H1 (cell line): ENCODE measurements at regions not wholly inside any gene's neighbourhood (a gene's known extent, or its start where the extent isn't known, plus 50 kb on each side); places are given as distances from the start of the nearest gene placed in this dataset.

Experiments
- CTCF ChIA-PET: fragments of 300-600 bp; sonication (Branson Sonifier 250); formaldehyde crosslinking; loops from one replicate; lab custom pipeline; 2021; ENCODE audit not compliant: partially characterized antibody; lab: Charles Lee
- POLR2A ChIA-PET: fragments of 300-600 bp; sonication (Branson Sonifier 250); formaldehyde crosslinking; loops from one replicate; lab custom pipeline; 2021; ENCODE audit warnings: inconsistent platforms; ENCODE audit not compliant: partially characterized antibody; lab: Charles Lee
- DNase-seq, 2 experiments: peaks; one replicate each; pipeline versions ENCODE4 v3.0.0 to v3.0.0-alpha.2; 2010 to 2022; ENCODE audit warnings: low spot score in 2 of 2, low read depth in 1 of 2, mixed read lengths in 1 of 2
- FAIRE-seq: peaks from 2 replicates; lab custom pipeline; 2011; peaks lifted over from hg19 to GRCh38; lab: Jason Lieb, UNC
- H2AFZ ChIP-seq: 2 replicates; pipeline ENCODE4 v1.8.1; 2012; ENCODE audit warnings: low read length, inconsistent platforms
- H2AK5ac ChIP-seq: 2 replicates; pipeline ENCODE4 v1.6.1; 2013; ENCODE audit warnings: low read depth, low read length
- H2BK120ac ChIP-seq: replicated peaks from 2 replicates; pipeline ENCODE3; 2013; ENCODE audit warnings: low read depth, low read length, inconsistent platforms
- H2BK12ac ChIP-seq: 2 replicates; pipeline ENCODE4 v1.6.1; 2013; ENCODE audit warnings: low read depth, low read length
- H2BK15ac ChIP-seq: 2 replicates; pipeline ENCODE4 v1.6.1; 2013; ENCODE audit warnings: low read length
- H2BK20ac ChIP-seq: 2 replicates; pipeline ENCODE4 v1.6.1; 2013; ENCODE audit warnings: low read length
- H2BK5ac ChIP-seq: 2 replicates; pipeline ENCODE4 v1.6.1; 2013; ENCODE audit warnings: low read depth, low read length
- H3K14ac ChIP-seq: 2 replicates; pipeline ENCODE4 v1.6.1; 2013; ENCODE audit warnings: inconsistent platforms; ENCODE audit not compliant: insufficient read length
- H3K18ac ChIP-seq: 2 replicates; pipeline ENCODE4 v1.6.1; 2013; ENCODE audit warnings: low read length; ENCODE audit errors: extremely low read depth
- H3K23ac ChIP-seq: 2 replicates; pipeline ENCODE4 v1.6.1; 2013; ENCODE audit warnings: inconsistent platforms; ENCODE audit not compliant: insufficient read length
- H3K23me2 ChIP-seq: 2 replicates; pipeline ENCODE4 v1.6.1; 2013; ENCODE audit warnings: low read depth, low read length
- H3K27ac ChIP-seq: 2 replicates; pipeline ENCODE4 v1.6.1; 2011; ENCODE audit warnings: low read depth, low read length, inconsistent platforms
- H3K27me3 ChIP-seq, 4 experiments: replicated peaks in 1 of 4; 1 replicate in 1 of 4; 2 replicates in 3 of 4; pipeline versions ENCODE4 v1.6.1 to v1.8.1; 2011 to 2013; ENCODE audit warnings: low read length in 3 of 4, mild to moderate bottlenecking in 3 of 4, inconsistent platforms in 2 of 4, mixed read lengths in 2 of 4, moderate library complexity in 1 of 4; ENCODE audit not compliant: control insufficient read depth in 3 of 4, insufficient read depth in 3 of 4; ENCODE audit errors: extremely low read depth in 1 of 4
- H3K36me3 ChIP-seq, 4 experiments: 2 replicates each; pipeline versions ENCODE4 v1.6.1 to v1.8.1; 2011 to 2013; ENCODE audit warnings: mild to moderate bottlenecking in 4 of 4, low read length in 3 of 4, moderate library complexity in 2 of 4, control low read depth in 1 of 4, inconsistent platforms in 1 of 4; ENCODE audit not compliant: insufficient read depth in 4 of 4, control insufficient read depth in 2 of 4
- H3K4ac ChIP-seq: replicated peaks from 2 replicates; pipeline ENCODE3; 2013; ENCODE audit warnings: low read length, low read depth, mixed read lengths, inconsistent platforms; ENCODE audit not compliant: insufficient read length
- H3K4me1 ChIP-seq, 4 experiments: replicated peaks in 1 of 4; 1 replicate in 1 of 4; 2 replicates in 3 of 4; pipeline versions ENCODE4 v1.6.1 to v1.8.1; 2011 to 2013; ENCODE audit warnings: low read length in 3 of 4, inconsistent platforms in 2 of 4, mixed read lengths in 1 of 4; ENCODE audit not compliant: insufficient read depth in 4 of 4, control insufficient read depth in 3 of 4
- H3K4me2 ChIP-seq, 2 experiments: 2 replicates each; pipeline versions ENCODE4 v1.6.1 to v1.8.1; 2011 to 2013; ENCODE audit warnings: low read depth in 2 of 2, low read length in 2 of 2, control low read depth in 1 of 2, inconsistent platforms in 1 of 2, mild to moderate bottlenecking in 1 of 2; ENCODE audit not compliant: insufficient read depth in 1 of 2
- H3K4me3 ChIP-seq, 4 experiments: fragments of 200-600, 300-600 bp in 1 of 4; sonication (generic), shearing (Covaris generic), sonication (Bioruptor Twin) in 1 of 4; 2 replicates each; pipeline versions ENCODE4 v1.5.1 to v1.8.1; 2011 to 2016; ENCODE audit warnings: low read length in 4 of 4, low read depth in 3 of 4, control low read depth in 2 of 4, inconsistent platforms in 2 of 4, mild to moderate bottlenecking in 2 of 4, mixed read lengths in 1 of 4, moderate library complexity in 1 of 4; ENCODE audit not compliant: insufficient read depth in 2 of 4; ENCODE audit errors: extremely low read depth in 1 of 4
- H3K56ac ChIP-seq: replicated peaks from 2 replicates; pipeline ENCODE3; 2013; ENCODE audit warnings: low read depth, mild to moderate bottlenecking, mixed read lengths, low read length, inconsistent platforms; ENCODE audit not compliant: insufficient read length
- H3K79me1 ChIP-seq: 2 replicates; pipeline ENCODE4 v1.6.1; 2013; ENCODE audit warnings: low read depth, low read length, control low read depth
- H3K79me2 ChIP-seq, 2 experiments: 2 replicates each; pipeline versions ENCODE4 v1.6.1 to v1.8.1; 2012 to 2013; ENCODE audit warnings: low read length in 2 of 2, mild to moderate bottlenecking in 2 of 2, inconsistent platforms in 1 of 2; ENCODE audit not compliant: insufficient read depth in 2 of 2, control insufficient read depth in 1 of 2
- H3K9ac ChIP-seq, 4 experiments: replicated peaks in 1 of 4; 1 replicate in 1 of 4; 2 replicates in 3 of 4; pipeline versions ENCODE4 v1.6.1 to v1.8.1; 2011 to 2013; ENCODE audit warnings: low read depth in 3 of 4, low read length in 3 of 4, control low read depth in 2 of 4, mild to moderate bottlenecking in 2 of 4, moderate library complexity in 2 of 4, inconsistent platforms in 1 of 4; ENCODE audit errors: extremely low read depth in 1 of 4
- H3K9me3 ChIP-seq, 2 experiments: 2 replicates each; pipeline versions ENCODE4 v1.6.1 to v1.8.1; 2012 to 2013; ENCODE audit warnings: mild to moderate bottlenecking in 2 of 2, moderate library complexity in 2 of 2, control low read depth in 1 of 2, inconsistent platforms in 1 of 2, low read depth in 1 of 2, low read length in 1 of 2, mixed read lengths in 1 of 2; ENCODE audit not compliant: insufficient read depth in 2 of 2
- H4K20me1 ChIP-seq, 2 experiments: replicated peaks in 1 of 2; 2 replicates each; pipeline versions ENCODE3 to v1.8.1; 2011 to 2013; ENCODE audit warnings: inconsistent platforms in 2 of 2, low read length in 2 of 2, mild to moderate bottlenecking in 1 of 2; ENCODE audit not compliant: insufficient read depth in 2 of 2, control insufficient read depth in 1 of 2
- H4K5ac ChIP-seq: 2 replicates; pipeline ENCODE4 v1.6.1; 2013; ENCODE audit warnings: low read length, low read depth, mixed read lengths, inconsistent platforms; ENCODE audit not compliant: insufficient read length
- H4K8ac ChIP-seq: 2 replicates; pipeline ENCODE4 v1.8.0; 2013; ENCODE audit warnings: mild to moderate bottlenecking, moderate library complexity, low read length, inconsistent platforms; ENCODE audit not compliant: insufficient read depth; ENCODE audit errors: extremely low read depth
- H4K91ac ChIP-seq: replicated peaks from 2 replicates; pipeline ENCODE3; 2013; ENCODE audit warnings: low read length, mixed read lengths, inconsistent platforms; ENCODE audit not compliant: insufficient read length
- ATF3 ChIP-seq: IDR thresholded peaks from 2 replicates; pipeline ENCODE4 v1.6.1; 2011; ENCODE audit warnings: low read depth, mild to moderate bottlenecking, low read length; ENCODE audit not compliant: insufficient read depth
- BCL11A ChIP-seq, 2 experiments: IDR thresholded peaks; one replicate each; pipeline ENCODE4 v1.6.1; 2011; ENCODE audit warnings: low read depth in 2 of 2, low read length in 2 of 2, mild to moderate bottlenecking in 2 of 2
- CHD1 ChIP-seq: IDR thresholded peaks from 2 replicates; pipeline ENCODE4 v1.6.1; 2012; ENCODE audit warnings: low read depth, low read length, improper control_type of control experiment
- CHD2 ChIP-seq: IDR thresholded peaks from 2 replicates; pipeline ENCODE4 v1.6.1; 2012; ENCODE audit warnings: low read length, improper control_type of control experiment
- CTBP2 ChIP-seq: IDR thresholded peaks from 2 replicates; pipeline ENCODE4 v1.7.0; 2011; ENCODE audit warnings: borderline replicate concordance, mild to moderate bottlenecking, moderate library complexity, mixed read lengths, low read length; ENCODE audit not compliant: insufficient read depth, insufficient read length
- FOSL1 ChIP-seq: IDR thresholded peaks from 2 replicates; pipeline ENCODE4 v1.6.1; 2011; ENCODE audit warnings: mild to moderate bottlenecking, low read depth, low read length, moderate library complexity; ENCODE audit not compliant: insufficient read depth
- MAX ChIP-seq: IDR thresholded peaks from 2 replicates; pipeline ENCODE4 v1.6.1; 2012; ENCODE audit warnings: inconsistent platforms
- SIX5 ChIP-seq: IDR thresholded peaks from 2 replicates; pipeline ENCODE4 v1.6.1; 2011; ENCODE audit warnings: mild to moderate bottlenecking, low read depth, low read length
- SP2 ChIP-seq: IDR thresholded peaks from 2 replicates; pipeline ENCODE4 v1.6.1; 2012; ENCODE audit warnings: mild to moderate bottlenecking, low read length, inconsistent platforms
- SRF ChIP-seq: IDR thresholded peaks from 2 replicates; pipeline ENCODE4 v1.6.1; 2011; ENCODE audit warnings: mild to moderate bottlenecking, low read depth, low read length, moderate library complexity
- TAF7 ChIP-seq: optimal IDR thresholded peaks from 2 replicates; pipeline ENCODE3; 2011; ENCODE audit warnings: low read depth, mild to moderate bottlenecking, inconsistent platforms, low read length, moderate library complexity, borderline replicate concordance
- TBP ChIP-seq: IDR thresholded peaks from 2 replicates; pipeline ENCODE4 v1.6.1; 2011; ENCODE audit warnings: low read depth, low read length, improper control_type of control experiment
- ZNF274 ChIP-seq: IDR thresholded peaks from 2 replicates; pipeline ENCODE4 v1.7.0; 2012; ENCODE audit warnings: low read length, borderline replicate concordance; ENCODE audit errors: extremely low read depth
- WGBS, 2 experiments: shearing (Covaris generic) in 1 of 2; methylation state at CpG; one replicate each; pipeline versions ENCODE4 v1.1.6 to v1.1.7; 2013 to 2015; ENCODE audit warnings: low lambda C conversion rate in 2 of 2, mixed read lengths in 2 of 2, inconsistent platforms in 1 of 2, low coverage in 1 of 2, missing lambda C conversion rate in 1 of 2; ENCODE audit not compliant: insufficient replicate concordance in 2 of 2, insufficient coverage in 1 of 2, insufficient read length in 1 of 2; ENCODE audit errors: extremely low coverage in 1 of 2, missing lambda C conversion rate in 1 of 2; 5-methylcytosine and 5-hydroxymethylcytosine counted together

GRCh38 chr15:69763831-69764230 lies 311.2 kb downstream of the RPLP1 start:
- DNase-seq, result no peak
- TF ChIP-seq CHD1 (no peak), BCL11A (IDR thresholded peaks at IDR 0.05; ENCODE audit: low read depth in 2 of 2, low read length in 2 of 2) (no peak), CHD2 (no peak), SRF (no peak), FOSL1 (no peak), CTBP2 (no peak), MAX (no peak), TAF7 (no peak), SP2 (no peak), ATF3 (no peak), ZNF274 (no peak), TBP (no peak), SIX5 (no peak)
- TF ChIP-seq, all 59 proteins: peak for 0
- no peak overlapping the region for H3K23ac ChIP-seq
- H3K23me2 ChIP-seq, result no peaks in the 10 kb centered on the region; the same call in 1 of the 2 replicates
- H2BK120ac ChIP-seq, result no peak overlapping the region
- ChIA-PET CTCF (interaction anchor here (0.7 to 2.8 kb wide), 18 partner anchors 14 to 703 kb away, joined by 3 to 11 read pairs (median 4); no protein-coding TSS in a partner anchor), POLR2A (interaction anchor here (0.6 to 1.7 kb wide), 3 partner anchors 283 to 331 kb away, joined by 3 read pairs; partner anchors contain the start of gene RPLP1)
- H3K18ac ChIP-seq, result no peak overlapping the region
- no peaks in the 10 kb centered on the region for H4K20me1 ChIP-seq
- no peak overlapping the region for H3K4ac ChIP-seq
- no peaks in the 10 kb centered on the region for H3K79me1 ChIP-seq
- H2BK12ac ChIP-seq, result no peak overlapping the region
- H3K79me2 ChIP-seq, result no peaks in the 10 kb centered on the region
- no peaks in the 10 kb centered on the region for H3K9me3 ChIP-seq
- H3K36me3 ChIP-seq, result no peaks in the 10 kb centered on the region
- no peak overlapping the region for H2BK5ac ChIP-seq
- no peak overlapping the region for H2AFZ ChIP-seq
- no peak overlapping the region for H4K91ac ChIP-seq
- H3K27ac ChIP-seq, result no peak overlapping the region
- 87% methylated on average over 3 of the region's 3 CpGs; no CpG with 5 or more reads in 1 of the 2 experiments for WGBS, 2 experiments
- H3K56ac ChIP-seq, result no peak overlapping the region
- H3K27me3 ChIP-seq, result no peaks in the 10 kb centered on the region
- H3K9ac ChIP-seq, result no peak overlapping the region
- H3K4me1 ChIP-seq, result no peaks in the 10 kb centered on the region
- no peak overlapping the region for H2BK15ac ChIP-seq
- no peak overlapping the region for H4K8ac ChIP-seq
- no peak overlapping the region for H2BK20ac ChIP-seq
- FAIRE-seq, result no peak
- H3K4me2 ChIP-seq, result no peak overlapping the region
- H4K5ac ChIP-seq, result no peak overlapping the region
- H3K14ac ChIP-seq, result no peak overlapping the region
- H3K4me3 ChIP-seq, result no peak overlapping the region
- no peak overlapping the region for H2AK5ac ChIP-seq
